Breast epithelium (tissue), 3 donors: ENCODE measurements at regions not wholly inside any gene's neighbourhood (a gene's known extent, or its start where the extent isn't known, plus 50 kb on each side); places are given as distances from the start of the nearest gene placed in this dataset.

Experiments used
- CTCF ChIP-seq, 3 donors: fragments of 450-650 bp; IDR thresholded peaks; one replicate each; pipeline ENCODE4 v1.5.1; 2016 to 2017; ENCODE audit warnings: antibody characterized with exemption in 3 of 3, mild to moderate bottlenecking in 3 of 3, moderate library complexity in 3 of 3
- POLR2A ChIP-seq: fragments of 450-650 bp; IDR thresholded peaks from one replicate; pipeline ENCODE4 v1.6.1; 2016; ENCODE audit warnings: antibody characterized with exemption, mild to moderate bottlenecking, moderate library complexity
- POLR2AphosphoS5 ChIP-seq, 3 donors: sonication (generic); formaldehyde crosslinking; IDR thresholded peaks; one replicate each; pipeline ENCODE4 v1.6.1; 2017; ENCODE audit warnings: antibody characterized with exemption in 3 of 3

GRCh38 chr5:129246088-129246487 lies 151.5 kb downstream of the ISOC1 start:
- no peak for TF ChIP-seq POLR2A
- TF ChIP-seq CTCF (IDR thresholded peaks at IDR 0.05) = no peak
- no peak for TF ChIP-seq POLR2AphosphoS5 (IDR thresholded peaks at IDR 0.05)
